Nephron (organoid): ENCODE measurements at regions not wholly inside any gene's neighbourhood (a gene's known extent, or its start where the extent isn't known, plus 50 kb on each side); places are given as distances from the start of the nearest gene placed in this dataset.
"Not testable (repeated sequence)": the region's sequence is repeated elsewhere in the genome, so short reads cannot be mapped to it uniquely, and the experiment has no call there.

ENCODE experiments used
- H3K27ac Mint-ChIP-seq, 3 experiments: 2 replicates each; pipeline ENCODE4 v1.8.0; 2020; ENCODE audit warnings: mixed read lengths in 3 of 3, mild to moderate bottlenecking in 2 of 3, moderate library complexity in 1 of 3
- H3K27me3 Mint-ChIP-seq: 2 replicates; pipeline ENCODE4 v1.8.0; 2021; ENCODE audit warnings: low read depth, mild to moderate bottlenecking, moderate library complexity, mixed read lengths
- H3K36me3 Mint-ChIP-seq: 2 replicates; pipeline ENCODE4 v1.8.0; 2020; ENCODE audit warnings: low read depth, mixed read lengths
- H3K4me1 Mint-ChIP-seq: 2 replicates; pipeline ENCODE4 v1.8.0; 2020; ENCODE audit warnings: mixed read lengths
- H3K4me3 Mint-ChIP-seq, 3 experiments: 2 replicates each; pipeline ENCODE4 v1.8.0; 2020; ENCODE audit warnings: mild to moderate bottlenecking in 3 of 3, mixed read lengths in 3 of 3, moderate library complexity in 2 of 3
- H3K9me3 Mint-ChIP-seq: 2 replicates; pipeline ENCODE4 v1.8.0; 2020; ENCODE audit warnings: mixed read lengths
- CTCF ChIP-seq, 3 experiments: fragments of 200-600 bp; sonication (generic); IDR thresholded peaks; one replicate each; pipeline ENCODE4 v1.5.0; 2021; ENCODE audit warnings: antibody characterized with exemption in 3 of 3; ENCODE audit not compliant: unreplicated experiment in 3 of 3

GRCh38 chr1:70608815-70609214 lies 197.7 kb downstream of the CTH start:
- Mint-ChIP-seq H3K27ac (no peak overlapping the region), H3K4me3 (no peak overlapping the region), H3K9me3 (no peaks in the 10 kb centered on the region), H3K36me3 (no peaks in the 10 kb centered on the region), H3K4me1 (peaks cover 4% of the 10 kb centered on the region), H3K27me3 (peaks cover 3% of the 10 kb centered on the region)
- no peak for TF ChIP-seq CTCF (IDR thresholded peaks at IDR 0.05; ENCODE audit: unreplicated experiment in 3 of 3)

DNA sequence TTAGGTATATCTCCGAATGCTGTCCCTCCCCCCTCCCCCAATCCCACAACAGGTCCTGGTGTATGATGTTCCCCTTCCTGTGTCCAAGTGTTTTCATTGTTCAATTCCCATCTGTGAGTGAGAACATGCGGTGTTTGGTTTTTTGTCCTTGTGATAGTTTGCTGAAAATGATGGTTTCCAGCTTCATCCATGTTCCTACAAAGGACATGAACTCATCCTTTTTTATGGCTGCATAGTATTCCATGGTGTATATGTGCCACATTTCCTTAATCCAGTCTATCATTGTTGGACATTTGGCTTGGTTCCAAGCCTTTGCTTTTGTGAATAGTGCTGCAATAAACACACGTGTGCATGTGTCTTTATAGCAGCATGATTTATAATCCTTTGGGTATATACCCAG lies 199.1 kb downstream of the CTH start:
- H3K36me3 Mint-ChIP-seq, H3K9me3 Mint-ChIP-seq, H3K27ac Mint-ChIP-seq, H3K4me3 Mint-ChIP-seq, H3K4me1 Mint-ChIP-seq, H3K27me3 Mint-ChIP-seq: not testable (repeated sequence)

DNA sequence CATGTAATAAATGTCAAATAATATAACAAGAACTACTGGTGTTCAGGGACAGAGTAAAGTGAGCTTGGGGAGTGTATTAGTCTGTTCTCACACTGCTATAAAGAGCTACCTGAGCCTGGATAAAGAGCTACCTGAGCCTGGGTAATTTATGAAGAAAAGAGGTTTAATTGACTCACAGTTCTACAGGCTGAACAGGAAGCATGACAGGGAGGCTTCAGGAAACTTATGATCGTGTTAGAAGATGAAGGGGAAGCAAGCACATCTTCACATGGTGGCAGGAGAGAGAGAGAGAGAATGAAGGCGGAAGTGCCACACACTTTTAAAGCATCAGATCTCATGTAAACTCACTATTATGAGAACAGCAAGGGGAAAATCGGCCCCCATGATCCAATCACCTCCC lies 205.9 kb downstream of the CTH start:
- no peak overlapping the region for H3K4me3 Mint-ChIP-seq
- no peak overlapping the region for H3K27ac Mint-ChIP-seq
- TF ChIP-seq CTCF (IDR thresholded peaks at IDR 0.05; ENCODE audit: unreplicated experiment in 3 of 3) = no peak
- H3K4me1 Mint-ChIP-seq = no peaks in the 10 kb centered on the region
- no peaks in the 10 kb centered on the region for H3K36me3 Mint-ChIP-seq
- peaks cover 4% of the 10 kb centered on the region for H3K27me3 Mint-ChIP-seq
- no peaks in the 10 kb centered on the region for H3K9me3 Mint-ChIP-seq

GRCh38 chr1:70617728-70618127 lies 206.7 kb downstream of the CTH start:
- Mint-ChIP-seq H3K36me3 (no peaks in the 10 kb centered on the region), H3K4me1 (no peaks in the 10 kb centered on the region), H3K27me3 (peaks cover 4% of the 10 kb centered on the region), H3K9me3 (no peaks in the 10 kb centered on the region), H3K27ac (no peak overlapping the region), H3K4me3 (no peak overlapping the region)
- TF ChIP-seq CTCF (IDR thresholded peaks at IDR 0.05; ENCODE audit: unreplicated experiment in 3 of 3) = no peak

DNA sequence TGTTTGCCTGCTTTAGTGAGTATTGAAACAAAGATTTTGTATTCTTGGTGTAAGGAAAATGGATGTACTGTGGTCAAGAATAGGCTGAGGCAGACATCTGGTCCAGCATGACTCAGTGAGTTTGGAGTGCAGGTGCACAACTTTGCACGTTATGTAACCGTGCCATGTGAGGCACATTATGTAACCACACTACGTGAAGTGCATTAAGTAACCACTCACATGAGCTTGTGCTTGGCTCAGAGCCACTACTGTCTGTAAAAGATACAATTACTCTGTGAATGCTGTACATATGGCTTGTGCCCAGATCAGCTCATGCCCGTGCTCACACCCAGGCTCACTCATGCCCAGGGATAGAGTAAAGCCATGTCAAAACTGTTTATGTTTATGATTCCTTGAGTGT lies 216.8 kb downstream of the CTH start:
- no peak overlapping the region for H3K27ac Mint-ChIP-seq

GRCh38 chr1:70628973-70629372 lies 217.9 kb downstream of the CTH start:
- Mint-ChIP-seq H3K4me1 (no peaks in the 10 kb centered on the region), H3K27ac (no peak overlapping the region), H3K27me3 (no peaks in the 10 kb centered on the region), H3K4me3 (no peak overlapping the region), H3K36me3 (no peaks in the 10 kb centered on the region), H3K9me3 (no peaks in the 10 kb centered on the region)
- TF ChIP-seq CTCF (IDR thresholded peaks at IDR 0.05; ENCODE audit: unreplicated experiment in 3 of 3) = no peak

More for the DNA sequence above, 216.8 kb downstream of the CTH start:
- TF ChIP-seq CTCF (IDR thresholded peaks at IDR 0.05; ENCODE audit: unreplicated experiment in 3 of 3) = no peak
- no peaks in the 10 kb centered on the region for H3K36me3 Mint-ChIP-seq
- no peak overlapping the region for H3K4me3 Mint-ChIP-seq
- H3K9me3 Mint-ChIP-seq = no peaks in the 10 kb centered on the region
- H3K27me3 Mint-ChIP-seq = no peaks in the 10 kb centered on the region
- no peaks in the 10 kb centered on the region for H3K4me1 Mint-ChIP-seq

- H3K27me3 Mint-ChIP-seq = no peaks in the 10 kb centered on the region
- H3K4me3 Mint-ChIP-seq = no peak overlapping the region
- H3K27ac Mint-ChIP-seq = no peak overlapping the region
- TF ChIP-seq CTCF (IDR thresholded peaks at IDR 0.05; ENCODE audit: unreplicated experiment in 3 of 3) = no peak
- no peaks in the 10 kb centered on the region for H3K4me1 Mint-ChIP-seq
- H3K36me3 Mint-ChIP-seq = no peaks in the 10 kb centered on the region
- H3K9me3 Mint-ChIP-seq = no peaks in the 10 kb centered on the region
These were observed 221.9 kb downstream of the CTH start for GRCh38 chr1:70633004-70633403.
